ENCODE measurements at regions not wholly inside any gene's neighbourhood (a gene's known extent, or its start where the extent isn't known, plus 50 kb on each side); places are given as distances from the start of the nearest gene placed in this dataset.
"Not testable (repeated sequence)": the region's sequence is repeated elsewhere in the genome, so short reads cannot be mapped to it uniquely, and the experiment has no call there.

- H3K4me3 ChIP-seq (ENCODE audit: low read length); H3K9me3 ChIP-seq (ENCODE audit: insufficient read depth, low read depth, low read length); H3K27me3 ChIP-seq (ENCODE audit: insufficient read depth, low read length); H3K36me3 ChIP-seq (ENCODE audit: insufficient read depth, low read length); H3K27ac ChIP-seq (ENCODE audit: low read depth, low read length); H3K4me1 ChIP-seq (ENCODE audit: insufficient read depth, low read length); H3K9ac ChIP-seq (ENCODE audit: low read depth, low read length): not testable (repeated sequence)
- WGBS: 94% methylated on average over 13 of the region's 16 CpGs
These were observed 191.9 kb upstream of the HDAC4 start for GRCh38 chr2:239592629-239593290.

GRCh38 chr2:239590995-239591915 is 190.4 kb upstream of the HDAC4 start:
- no peaks in the 10 kb centered on the region for H3K27me3 ChIP-seq (ENCODE audit: insufficient read depth, low read length)
- no peak overlapping the region for H3K27ac ChIP-seq (ENCODE audit: low read depth, low read length)
- WGBS: 95% methylated on average over 21 of the region's 21 CpGs
- H3K9ac ChIP-seq (ENCODE audit: low read depth, low read length): no peak overlapping the region
- no peaks in the 10 kb centered on the region for H3K36me3 ChIP-seq (ENCODE audit: insufficient read depth, low read length)
- H3K4me3 ChIP-seq (ENCODE audit: low read length): no peak overlapping the region
- peaks cover 8% of the 10 kb centered on the region; the same call in 1 of the 2 replicates for H3K9me3 ChIP-seq (ENCODE audit: insufficient read depth, low read depth, low read length)
- no peaks in the 10 kb centered on the region for H3K4me1 ChIP-seq (ENCODE audit: insufficient read depth, low read length)

- H3K36me3 ChIP-seq (ENCODE audit: insufficient read depth, low read length): no peaks in the 10 kb centered on the region
- H3K9me3 ChIP-seq (ENCODE audit: insufficient read depth, low read depth, low read length): peaks cover 8% of the 10 kb centered on the region; the same call in 1 of the 2 replicates
- no peak overlapping the region for H3K9ac ChIP-seq (ENCODE audit: low read depth, low read length)
- H3K27me3 ChIP-seq (ENCODE audit: insufficient read depth, low read length): no peaks in the 10 kb centered on the region
- no peaks in the 10 kb centered on the region for H3K4me1 ChIP-seq (ENCODE audit: insufficient read depth, low read length)
- 92% methylated on average over 5 of the region's 5 CpGs for WGBS
- no peak overlapping the region for H3K27ac ChIP-seq (ENCODE audit: low read depth, low read length)
- H3K4me3 ChIP-seq (ENCODE audit: low read length): no peak overlapping the region
These were observed 189.5 kb upstream of the HDAC4 start for GRCh38 chr2:239590276-239590675.

GRCh38 chr2:239589833-239590232 is 189.0 kb upstream of the HDAC4 start:
- H3K36me3 ChIP-seq (ENCODE audit: insufficient read depth, low read length): no peaks in the 10 kb centered on the region
- H3K9ac ChIP-seq (ENCODE audit: low read depth, low read length): no peak overlapping the region
- no peaks in the 10 kb centered on the region for H3K27me3 ChIP-seq (ENCODE audit: insufficient read depth, low read length)
- H3K9me3 ChIP-seq (ENCODE audit: insufficient read depth, low read depth, low read length): peaks cover 8% of the 10 kb centered on the region; the same call in 1 of the 2 replicates
- no peaks in the 10 kb centered on the region for H3K4me1 ChIP-seq (ENCODE audit: insufficient read depth, low read length)
- WGBS: 94% methylated on average over 10 of the region's 10 CpGs
- no peak overlapping the region for H3K27ac ChIP-seq (ENCODE audit: low read depth, low read length)
- no peak overlapping the region for H3K4me3 ChIP-seq (ENCODE audit: low read length)

GRCh38 chr2:239589270-239589825 is 188.5 kb upstream of the HDAC4 start:
- no peaks in the 10 kb centered on the region for H3K36me3 ChIP-seq (ENCODE audit: insufficient read depth, low read length)
- 95% methylated on average over 6 of the region's 7 CpGs for WGBS
- no peak overlapping the region for H3K9ac ChIP-seq (ENCODE audit: low read depth, low read length)
- no peaks in the 10 kb centered on the region for H3K27me3 ChIP-seq (ENCODE audit: insufficient read depth, low read length)
- no peaks in the 10 kb centered on the region for H3K4me1 ChIP-seq (ENCODE audit: insufficient read depth, low read length)
- H3K27ac ChIP-seq (ENCODE audit: low read depth, low read length): no peak overlapping the region
- no peak overlapping the region for H3K4me3 ChIP-seq (ENCODE audit: low read length)
- peaks cover 8% of the 10 kb centered on the region; the same call in 1 of the 2 replicates for H3K9me3 ChIP-seq (ENCODE audit: insufficient read depth, low read depth, low read length)

GRCh38 chr2:239588451-239589269 is 187.8 kb upstream of the HDAC4 start:
- 91% methylated on average over 13 of the region's 13 CpGs for WGBS
- Histone ChIP-seq H3K36me3 (ENCODE audit: insufficient read depth, low read length) (no peaks in the 10 kb centered on the region), H3K9me3 (ENCODE audit: insufficient read depth, low read depth, low read length) (peaks cover 8% of the 10 kb centered on the region; the same call in 1 of the 2 replicates), H3K4me1 (ENCODE audit: insufficient read depth, low read length) (no peaks in the 10 kb centered on the region), H3K9ac (ENCODE audit: low read depth, low read length) (no peak overlapping the region), H3K4me3 (ENCODE audit: low read length) (no peak overlapping the region), H3K27me3 (ENCODE audit: insufficient read depth, low read length) (no peaks in the 10 kb centered on the region), H3K27ac (ENCODE audit: low read depth, low read length) (no peak overlapping the region)

GRCh38 chr2:239587841-239588240 is 187.0 kb upstream of the HDAC4 start:
- Histone ChIP-seq H3K9me3 (ENCODE audit: insufficient read depth, low read depth, low read length) (peaks cover 8% of the 10 kb centered on the region; the same call in 1 of the 2 replicates), H3K27me3 (ENCODE audit: insufficient read depth, low read length) (no peaks in the 10 kb centered on the region), H3K27ac (ENCODE audit: low read depth, low read length) (no peak overlapping the region), H3K4me3 (ENCODE audit: low read length) (no peak overlapping the region), H3K4me1 (ENCODE audit: insufficient read depth, low read length) (no peaks in the 10 kb centered on the region), H3K36me3 (ENCODE audit: insufficient read depth, low read length) (no peaks in the 10 kb centered on the region), H3K9ac (ENCODE audit: low read depth, low read length) (no peak overlapping the region)
- WGBS: 92% methylated on average over 14 of the region's 14 CpGs

- Histone ChIP-seq H3K9me3 (ENCODE audit: insufficient read depth, low read depth, low read length) (peaks cover 4% of the 10 kb centered on the region; the same call in 1 of the 2 replicates), H3K27me3 (ENCODE audit: insufficient read depth, low read length) (no peaks in the 10 kb centered on the region), H3K9ac (ENCODE audit: low read depth, low read length) (no peak overlapping the region), H3K4me3 (ENCODE audit: low read length) (no peak overlapping the region), H3K27ac (ENCODE audit: low read depth, low read length) (no peak overlapping the region), H3K4me1 (ENCODE audit: insufficient read depth, low read length) (no peaks in the 10 kb centered on the region), H3K36me3 (ENCODE audit: insufficient read depth, low read length) (no peaks in the 10 kb centered on the region)
- WGBS: 90% methylated on average over 16 of the region's 16 CpGs
These were observed 186.5 kb upstream of the HDAC4 start for GRCh38 chr2:239587311-239587731.

GRCh38 chr2:239586651-239587310 is 186.0 kb upstream of the HDAC4 start:
- Histone ChIP-seq H3K4me3 (ENCODE audit: low read length) (no peak overlapping the region), H3K9ac (ENCODE audit: low read depth, low read length) (no peak overlapping the region), H3K36me3 (ENCODE audit: insufficient read depth, low read length) (no peaks in the 10 kb centered on the region), H3K9me3 (ENCODE audit: insufficient read depth, low read depth, low read length) (0 out of 2 replicates have a peak, but pooled peaks cover 2% of the 10 kb centered on the region), H3K4me1 (ENCODE audit: insufficient read depth, low read length) (no peaks in the 10 kb centered on the region), H3K27me3 (ENCODE audit: insufficient read depth, low read length) (no peaks in the 10 kb centered on the region), H3K27ac (ENCODE audit: low read depth, low read length) (no peak overlapping the region)
- WGBS: 93% methylated on average over 22 of the region's 22 CpGs

GRCh38 chr2:239585422-239585821 is 184.6 kb upstream of the HDAC4 start:
- Histone ChIP-seq H3K27ac (ENCODE audit: low read depth, low read length) (no peak overlapping the region), H3K4me1 (ENCODE audit: insufficient read depth, low read length) (no peaks in the 10 kb centered on the region)
- 81% methylated on average over 10 of the region's 10 CpGs for WGBS

More at GRCh38 chr2:239585422-239585821, 184.6 kb upstream of the HDAC4 start:
- no peaks in the 10 kb centered on the region for H3K36me3 ChIP-seq (ENCODE audit: insufficient read depth, low read length)
- H3K27me3 ChIP-seq (ENCODE audit: insufficient read depth, low read length): no peaks in the 10 kb centered on the region
- no peak overlapping the region for H3K9ac ChIP-seq (ENCODE audit: low read depth, low read length)
- H3K9me3 ChIP-seq (ENCODE audit: insufficient read depth, low read depth, low read length): no peaks in the 10 kb centered on the region
- H3K4me3 ChIP-seq (ENCODE audit: low read length): no peak overlapping the region

Data from HUES64 (cell line).